T1000 (cell line): ENCODE measurements at regions not wholly inside any gene's neighbourhood (a gene's known extent, or its start where the extent isn't known, plus 50 kb on each side); places are given as distances from the start of the nearest gene placed in this dataset.

Source experiments
- DNase-seq: peaks from one replicate; lab custom pipeline; 2025; ENCODE audit warnings: mixed read lengths; lab: John Stamatoyannopoulos, UW

DNA sequence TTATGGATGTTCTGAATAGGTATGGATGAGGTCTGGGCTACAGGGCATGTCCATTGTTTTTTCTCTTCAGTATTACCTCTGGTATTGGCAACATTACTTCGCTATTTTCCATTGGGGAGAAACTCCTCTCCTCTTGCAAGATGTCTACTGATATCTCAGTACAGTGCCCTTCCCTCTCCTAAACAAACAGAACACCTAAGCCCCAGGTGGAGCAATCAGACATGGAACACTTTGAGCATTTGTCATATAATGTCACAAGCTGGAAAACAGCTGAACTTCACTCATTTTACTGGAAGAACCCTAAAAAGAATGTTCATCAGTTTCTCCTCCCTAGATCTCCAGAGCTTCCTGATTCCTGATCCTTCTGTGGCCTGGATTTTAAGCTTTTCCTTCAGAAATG lies 339.8 kb downstream of the FRK start:
- DNase-seq = no peak

DNA sequence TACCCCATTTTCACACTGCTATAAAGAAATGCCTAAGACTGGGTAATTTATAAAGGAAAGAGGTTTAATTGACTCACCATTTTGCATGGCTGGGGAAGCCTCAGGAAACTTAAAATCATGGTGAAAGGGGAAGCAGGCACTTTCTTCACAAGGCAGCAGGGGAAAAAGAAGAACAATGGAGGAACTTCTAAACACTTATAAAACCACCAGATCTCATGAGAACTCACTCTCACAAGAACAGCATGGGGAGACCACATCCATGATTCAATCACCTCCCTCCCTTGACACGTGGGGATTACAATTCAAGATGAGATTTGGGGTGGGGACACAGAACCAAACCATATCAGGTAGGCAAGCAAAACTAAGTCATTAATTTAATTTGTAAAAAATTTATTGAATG lies 343.2 kb downstream of the FRK start:
- DNase-seq = no peak

DNA sequence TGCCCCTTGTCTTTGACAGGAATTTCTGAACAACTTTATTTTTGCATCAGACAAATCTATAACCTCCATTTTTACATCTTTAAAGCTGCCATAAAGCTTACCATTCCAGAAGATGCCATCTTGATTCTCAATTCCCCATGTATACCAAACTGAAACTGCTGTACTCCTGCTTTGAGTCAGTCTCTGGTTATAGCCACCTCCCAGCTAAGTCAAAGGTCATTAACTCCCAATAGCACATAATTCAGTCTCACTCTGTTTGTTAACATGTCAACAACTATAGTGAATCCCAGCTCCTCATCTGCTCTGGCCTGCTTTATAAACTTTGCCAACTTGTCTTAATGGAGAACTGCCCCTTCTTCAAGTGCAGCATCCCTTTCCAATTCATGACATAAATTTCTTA lies 343.6 kb downstream of the FRK start:
- no peak for DNase-seq

DNA sequence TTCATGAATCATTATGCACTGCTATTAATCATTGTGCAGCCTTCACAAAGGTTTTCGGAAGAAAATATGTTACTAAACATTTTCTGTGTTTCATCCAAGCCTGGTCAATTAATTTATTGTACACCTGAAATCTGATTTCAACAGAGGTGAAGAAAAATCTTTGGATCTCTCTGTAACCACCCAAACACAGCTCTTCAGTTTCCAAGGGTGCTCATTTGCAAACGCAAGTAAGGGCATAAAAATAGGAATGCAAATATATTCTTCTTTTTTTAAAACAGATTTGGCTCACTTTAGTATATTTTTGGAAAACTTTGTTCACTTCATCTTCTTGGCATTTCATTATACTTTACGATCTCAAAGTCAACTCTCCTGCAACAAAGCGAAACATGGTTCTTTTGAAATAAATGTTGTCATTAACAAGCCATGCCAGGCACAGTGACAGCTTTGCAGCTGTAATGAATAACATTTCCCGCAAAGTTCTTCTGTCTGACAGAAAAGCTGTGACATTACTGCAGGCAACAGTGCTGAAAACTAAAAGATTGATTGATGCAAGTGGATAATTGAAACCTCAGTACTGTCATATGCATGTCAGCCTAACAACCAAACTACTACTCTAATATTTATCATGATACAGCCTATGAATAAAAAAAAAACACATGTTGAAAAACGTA lies 348.3 kb downstream of the FRK start:
- no peak for DNase-seq

DNA sequence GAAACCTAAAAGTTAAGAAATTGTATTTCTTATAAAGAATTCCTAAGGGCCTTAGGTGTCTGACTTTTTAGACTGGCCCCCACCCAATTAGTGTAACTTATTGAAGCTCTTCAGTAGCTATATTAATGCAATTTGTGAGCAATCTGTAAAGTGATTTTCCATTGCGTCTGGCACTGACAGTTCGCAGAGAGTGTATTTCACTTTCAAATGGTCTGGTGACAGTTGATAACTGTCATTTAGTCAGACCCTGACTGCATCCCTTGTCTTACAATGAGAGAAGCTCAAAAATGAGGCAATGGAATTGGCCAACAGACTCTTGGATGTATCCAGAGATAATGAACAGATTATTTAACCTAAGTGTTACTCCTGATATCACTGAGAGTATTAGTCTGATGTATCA lies 351.8 kb downstream of the FRK start:
- DNase-seq = no peak

DNA sequence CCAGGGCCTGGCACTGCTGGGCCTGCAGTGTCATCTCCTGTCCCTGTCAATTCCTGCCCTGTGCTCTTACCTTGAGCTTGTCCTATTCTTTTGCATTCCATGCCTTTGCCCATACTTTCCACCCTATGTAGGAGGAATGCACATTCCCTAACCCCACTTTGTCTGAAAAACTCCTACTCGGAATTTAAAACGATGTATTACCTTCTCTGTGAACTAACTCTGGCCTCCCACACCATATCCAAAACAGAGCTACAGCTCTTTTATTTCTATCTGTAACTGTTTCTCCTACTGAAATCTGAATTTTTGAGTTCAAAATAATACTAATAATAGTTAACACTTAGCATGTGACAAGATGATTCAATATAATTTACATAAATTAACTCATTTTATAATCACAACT lies 353.7 kb downstream of the FRK start:
- DNase-seq = no peak

DNA sequence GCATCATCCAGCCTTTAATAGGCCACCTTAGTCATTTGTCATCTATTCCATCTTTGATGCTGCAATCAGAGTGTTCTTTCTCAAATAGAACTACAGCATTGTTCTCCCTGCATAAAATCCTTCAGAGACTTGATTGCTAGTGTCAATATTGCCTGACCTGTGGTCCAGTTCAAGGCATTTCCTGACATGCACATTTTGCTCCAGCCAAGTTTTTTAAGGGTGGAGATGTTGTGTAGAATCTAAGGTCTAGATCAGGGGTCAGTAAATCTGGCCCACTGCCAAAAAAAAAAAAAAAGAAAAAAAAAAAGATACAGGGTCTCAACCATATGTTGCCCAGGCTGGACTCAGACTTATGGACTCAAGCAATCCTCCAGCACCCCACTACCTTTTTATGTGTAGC lies 354.4 kb downstream of the FRK start:
- no peak for DNase-seq

DNA sequence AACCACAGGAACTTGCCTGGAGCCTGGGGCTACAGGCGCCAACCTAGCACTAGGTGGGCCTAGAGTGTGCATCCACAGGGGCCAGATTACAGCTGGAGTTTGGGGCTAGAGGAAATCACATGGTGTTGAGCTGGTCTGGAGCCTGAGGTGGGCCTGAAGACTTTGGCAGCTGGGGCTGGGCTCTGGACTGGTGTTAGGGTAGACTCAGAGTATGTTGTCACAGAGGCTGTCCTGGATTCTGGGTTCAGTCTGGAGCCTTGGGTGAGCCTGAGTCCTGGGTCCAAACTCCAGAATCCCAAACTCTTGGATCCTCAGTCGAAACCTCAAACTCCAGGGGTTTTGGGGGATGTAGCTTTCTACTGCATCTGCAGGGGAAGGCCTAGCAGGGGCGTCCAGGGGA lies 356.7 kb downstream of the FRK start:
- DNase-seq = no peak

DNA sequence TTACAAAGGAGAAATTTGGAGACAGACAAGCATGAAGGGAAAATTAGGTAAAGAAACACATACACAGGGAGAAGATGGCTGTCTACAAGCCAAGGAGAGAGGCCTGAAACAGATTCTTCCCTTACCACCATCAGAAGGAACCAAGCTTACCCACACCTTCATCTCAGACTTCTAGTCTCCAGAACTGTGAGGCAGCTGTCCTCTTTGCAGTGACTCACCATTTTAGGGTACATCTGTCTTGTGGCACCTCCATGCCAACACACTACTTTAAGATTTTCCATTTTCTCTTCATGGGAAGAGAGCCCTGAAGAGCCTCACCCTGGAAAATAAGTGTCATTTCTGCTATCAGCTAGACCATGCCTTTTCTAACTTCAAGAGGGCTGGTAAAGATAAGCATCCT lies 369.3 kb downstream of the FRK start:
- DNase-seq = no peak

DNA sequence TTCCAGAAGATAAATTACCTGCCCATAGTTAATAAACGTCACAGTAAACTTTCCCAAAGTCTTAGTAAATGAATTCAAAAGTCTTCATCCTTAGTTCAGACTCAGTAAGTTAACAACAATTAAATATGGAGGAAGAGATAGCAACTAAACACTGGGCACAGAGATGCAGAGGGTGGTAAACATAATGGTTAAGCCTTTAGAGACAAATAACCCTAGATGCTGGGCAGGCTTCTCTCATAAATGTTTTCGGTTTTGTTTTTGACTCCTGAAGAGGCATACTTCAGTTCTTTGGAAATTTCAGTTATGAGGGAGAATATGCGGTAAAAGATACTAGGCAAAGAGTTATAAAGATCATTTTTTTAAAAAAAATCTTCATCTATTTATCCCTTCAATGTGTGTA lies 369.8 kb downstream of the FRK start:
- no peak for DNase-seq

DNA sequence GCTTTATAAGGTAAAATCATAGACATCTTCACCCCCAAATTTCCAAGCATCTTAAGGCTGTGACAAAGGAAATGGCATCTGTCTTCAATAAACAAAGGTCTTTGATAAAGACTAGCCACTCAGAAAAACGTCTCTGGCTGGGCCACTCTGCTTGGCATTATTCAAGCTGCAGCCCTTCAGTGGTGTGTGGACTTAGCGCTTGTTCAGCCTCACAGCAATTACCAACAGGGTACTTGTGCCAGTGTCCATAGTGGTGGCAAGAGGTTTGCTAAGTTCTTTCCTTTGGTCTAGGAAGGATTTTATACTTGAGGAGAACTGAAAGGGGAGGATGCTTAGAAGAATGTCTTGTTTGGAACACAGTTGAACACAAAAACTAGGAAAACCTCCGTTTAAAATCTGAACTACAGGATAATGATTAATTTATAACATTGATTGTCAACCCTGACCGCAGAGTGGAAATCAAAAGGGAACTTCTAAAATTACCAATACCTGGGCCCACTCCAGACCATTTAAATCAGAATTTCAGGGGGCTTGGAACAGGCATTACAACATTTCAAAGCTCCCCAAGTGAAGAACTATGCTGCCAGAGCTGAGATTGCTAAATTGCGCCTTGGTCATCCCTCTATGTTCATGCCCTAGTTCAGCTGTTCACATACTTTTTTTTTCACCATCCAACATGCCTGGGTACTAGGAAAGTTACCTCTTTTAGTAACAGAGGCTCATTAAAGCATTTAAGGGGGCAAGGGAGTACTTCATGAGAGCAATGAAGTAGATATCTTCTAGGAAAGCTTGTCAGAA lies 378.5 kb downstream of the FRK start:
- no peak for DNase-seq

DNA sequence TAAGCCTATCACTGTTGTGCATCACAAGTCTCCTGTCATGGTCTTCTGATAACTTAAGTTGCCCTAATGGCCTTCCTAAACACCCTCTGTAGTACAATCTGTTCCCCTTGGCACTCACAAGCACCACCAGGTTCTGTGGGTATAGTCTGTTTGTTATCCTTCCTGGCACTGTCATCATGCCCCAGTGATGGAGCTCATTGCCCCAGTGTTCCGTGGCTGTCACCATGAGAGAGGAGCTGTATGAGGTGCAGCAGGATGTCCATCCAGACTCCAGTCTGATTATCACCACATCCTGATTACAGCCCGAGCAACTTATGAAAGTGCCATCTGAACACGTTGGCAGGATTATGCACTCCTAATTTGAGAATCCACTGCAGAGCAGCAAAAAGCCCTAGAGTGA lies 380.1 kb downstream of the FRK start:
- no peak for DNase-seq

DNA sequence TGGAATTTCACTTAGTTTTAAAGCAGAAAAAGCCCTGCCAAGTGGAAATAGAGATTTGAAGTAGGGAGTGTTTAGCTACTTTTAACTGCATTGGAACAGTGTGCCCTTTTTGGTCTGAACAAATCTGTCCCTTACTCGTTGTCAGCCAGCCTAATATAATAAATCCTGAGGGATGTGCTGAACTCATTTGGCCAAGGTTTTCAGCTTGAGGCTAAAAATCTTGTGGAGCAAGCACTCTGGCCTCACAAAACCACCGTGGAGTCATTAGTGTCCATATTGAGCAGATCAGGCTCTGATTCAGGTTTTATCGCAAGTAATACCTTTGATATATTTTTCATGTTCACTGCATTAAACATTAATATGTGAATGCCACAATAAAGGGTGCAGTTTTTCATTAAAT lies 383.5 kb downstream of the FRK start:
- DNase-seq = no peak

DNA sequence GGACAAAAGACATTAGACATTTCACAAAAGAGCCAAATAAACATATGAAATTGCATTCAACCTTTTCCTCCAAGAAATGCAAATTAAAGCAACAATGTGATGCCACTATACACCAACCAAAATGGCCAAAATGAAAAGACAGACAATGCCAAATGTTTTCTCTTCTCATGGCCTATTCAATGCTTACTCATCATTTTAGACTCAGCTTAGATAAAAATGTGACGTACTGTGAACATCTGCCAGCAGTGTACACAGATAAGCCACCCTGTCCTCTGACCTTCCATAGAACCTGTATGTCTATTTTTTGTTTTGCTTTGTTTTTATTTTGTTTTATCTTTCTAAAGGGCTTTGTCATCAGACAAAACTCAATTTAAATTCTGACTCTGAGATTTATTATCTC lies 385.2 kb downstream of the FRK start:
- DNase-seq = no peak

DNA sequence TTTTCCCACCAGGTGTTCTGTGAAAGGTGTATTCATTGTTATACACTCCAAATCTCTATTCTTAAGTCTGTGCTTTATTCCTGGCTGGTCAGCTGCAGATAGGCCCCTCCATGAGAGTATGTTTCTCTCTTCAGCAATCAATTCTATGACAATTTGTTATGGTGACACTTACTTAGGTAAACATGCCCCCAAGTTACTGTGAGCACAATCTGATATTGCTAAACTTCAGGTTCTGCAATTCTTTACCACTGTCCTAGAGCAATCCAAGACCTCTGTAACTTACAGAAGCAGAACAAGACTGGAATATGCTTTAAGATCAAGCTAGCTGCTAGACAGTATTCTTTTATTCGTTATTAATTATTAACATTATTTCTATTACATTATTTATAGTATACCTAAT lies 391.9 kb downstream of the FRK start:
- no peak for DNase-seq

DNA sequence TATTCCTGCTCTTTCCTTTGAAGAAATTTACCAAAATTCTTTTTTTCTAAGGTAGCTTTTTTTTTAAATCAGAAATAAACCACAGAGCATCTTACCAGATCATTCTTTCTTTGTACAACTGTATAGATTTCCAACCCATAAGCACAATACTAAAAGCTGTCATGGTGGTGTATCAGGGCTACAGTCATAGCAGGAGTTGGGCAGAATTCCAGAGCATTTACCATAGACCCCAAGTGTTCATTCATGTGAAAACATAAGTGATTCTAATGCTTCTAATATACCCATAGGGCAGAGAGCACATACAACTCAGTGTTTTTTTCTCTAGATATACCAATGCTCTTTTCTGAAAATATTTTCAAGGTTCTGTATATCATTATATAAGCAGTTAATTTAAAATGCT lies 392.5 kb downstream of the FRK start:
- DNase-seq = no peak

DNA sequence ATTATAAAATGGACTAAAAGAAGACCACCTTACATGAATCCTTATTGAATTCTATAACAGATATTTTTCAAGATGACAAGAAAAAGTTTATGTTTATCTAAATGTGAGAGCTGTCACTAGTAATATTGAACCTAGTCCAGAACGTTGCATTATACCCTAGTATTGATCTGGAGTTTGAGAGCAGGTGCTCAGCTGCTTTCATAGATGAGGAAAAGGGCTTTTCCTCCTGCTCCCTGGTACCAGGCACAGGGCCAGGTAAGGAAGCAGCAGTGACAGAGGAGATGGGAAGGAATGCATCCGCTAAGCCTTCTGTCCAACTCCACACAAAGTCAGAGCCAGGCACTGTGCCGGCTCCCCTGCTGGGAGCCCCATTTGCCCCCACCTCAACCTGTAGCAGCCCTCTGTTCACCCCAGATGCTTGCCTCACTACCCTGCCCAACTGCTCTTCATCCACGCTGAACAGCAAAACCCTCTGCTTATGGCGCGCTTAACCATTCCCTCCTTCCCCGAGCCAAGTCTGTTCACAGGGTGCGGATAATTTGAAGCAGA lies 393.1 kb downstream of the FRK start:
- no peak for DNase-seq

DNA sequence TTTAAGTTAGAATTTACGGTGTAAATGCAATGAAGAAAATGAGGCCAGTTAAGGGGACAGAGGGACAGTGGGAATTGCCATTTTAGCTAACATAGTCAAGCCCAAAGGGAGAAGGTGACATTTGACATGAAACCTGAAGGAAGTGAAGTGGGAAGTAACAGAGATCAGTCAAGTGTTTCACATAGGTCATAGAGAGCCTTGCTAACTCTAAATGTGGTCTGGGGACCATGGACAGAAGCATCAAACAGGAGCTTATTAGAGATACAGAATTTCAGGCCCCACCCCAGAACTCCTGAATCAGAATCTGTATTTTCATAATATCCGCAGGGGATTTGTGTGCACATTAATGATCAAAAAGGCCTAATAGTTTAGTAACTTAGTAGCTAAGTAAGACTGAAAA lies 393.7 kb downstream of the FRK start:
- no peak for DNase-seq

DNA sequence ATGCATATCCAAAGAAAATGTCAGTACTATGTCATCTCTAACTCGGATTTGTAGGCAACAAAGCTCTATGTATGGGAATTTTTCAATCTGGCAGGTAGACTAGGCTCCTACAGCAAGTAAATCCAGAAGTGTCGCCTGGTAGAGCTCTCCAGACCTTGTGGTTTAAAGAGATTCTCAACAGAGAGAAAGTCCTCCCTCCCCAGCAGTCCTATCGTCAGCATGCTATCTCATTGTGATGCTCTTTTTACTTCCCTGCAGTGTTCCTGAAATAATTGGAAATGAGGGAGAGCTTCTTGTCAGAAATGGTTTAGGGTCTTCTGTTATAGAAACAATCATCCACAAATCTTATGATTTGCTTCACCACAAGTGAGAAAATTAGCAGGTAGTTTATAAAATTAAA lies 395.4 kb downstream of the FRK start:
- no peak for DNase-seq

DNA sequence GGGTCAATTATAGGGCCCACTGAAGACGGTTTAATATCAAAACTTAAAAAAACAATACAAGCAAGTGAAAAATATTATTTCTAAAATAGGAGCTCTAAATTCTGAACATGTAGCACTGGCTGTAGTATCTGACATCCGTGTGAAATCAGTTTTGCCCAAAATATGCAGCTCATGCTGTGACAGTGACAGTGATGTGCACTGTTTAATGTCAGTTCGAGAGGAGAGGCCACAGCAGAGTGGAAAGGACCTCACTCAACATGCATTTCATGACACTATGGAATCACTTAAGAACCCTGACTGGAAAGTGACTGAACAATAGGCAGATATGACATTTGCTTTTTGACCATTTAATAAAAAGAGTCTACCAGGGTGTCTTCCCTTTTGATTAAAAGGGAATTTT lies 397.0 kb downstream of the FRK start:
- DNase-seq = no peak

DNA sequence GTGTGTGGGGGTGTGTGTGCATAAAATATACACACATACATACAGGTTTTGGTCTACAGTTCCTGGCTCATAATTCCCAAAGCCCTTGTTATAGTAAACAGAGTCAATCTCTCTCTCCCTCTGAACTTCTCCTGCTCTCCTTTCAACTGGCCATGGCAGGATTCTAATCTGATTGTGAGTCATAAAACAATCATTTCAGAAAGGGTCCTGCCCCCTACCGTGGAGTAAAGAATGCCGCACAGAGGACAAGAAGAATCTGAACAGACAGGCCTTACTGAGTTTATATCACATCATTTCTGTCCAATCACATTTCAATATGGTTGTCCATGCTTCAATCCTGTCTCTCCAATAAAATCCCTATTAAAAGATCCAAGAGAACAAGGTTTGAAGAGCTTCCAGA lies 416.9 kb downstream of the FRK start:
- no peak for DNase-seq

DNA sequence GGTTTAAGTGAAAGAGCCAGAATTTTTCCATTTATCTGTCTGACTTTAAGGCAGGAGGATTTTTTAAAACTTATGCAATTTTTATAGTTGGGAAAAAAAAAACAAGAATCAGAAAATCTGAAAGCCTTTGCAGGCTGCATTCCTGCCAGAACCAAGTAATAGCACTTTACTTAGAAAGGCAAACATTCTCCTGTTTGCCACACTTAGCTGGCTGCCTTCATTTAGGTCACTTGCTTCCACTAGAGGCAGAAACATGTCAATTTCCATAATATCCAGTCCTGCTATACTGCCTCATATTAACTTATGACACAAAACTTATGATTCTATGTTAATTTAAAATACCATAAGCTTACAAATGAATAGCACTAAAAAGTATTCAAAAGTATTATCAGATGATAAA lies 425.8 kb downstream of the FRK start:
- no peak for DNase-seq

DNA sequence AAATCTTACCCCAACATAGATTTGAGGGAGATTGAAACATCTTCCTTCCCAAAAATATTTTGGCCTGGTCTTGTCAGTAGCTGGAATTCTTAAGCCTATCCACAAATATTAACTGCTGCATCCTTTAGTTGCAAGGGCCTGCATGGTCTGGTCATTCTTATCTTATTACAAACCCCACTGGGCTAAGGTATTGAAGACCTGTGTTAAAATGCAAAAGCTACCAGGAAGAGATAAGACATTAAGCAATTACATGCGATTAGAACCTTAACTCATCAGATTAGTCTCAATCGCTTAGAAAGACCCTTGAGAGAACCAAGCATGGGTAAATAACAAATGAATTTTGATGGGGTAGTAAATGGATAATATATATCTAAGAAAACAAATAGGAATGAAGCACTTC lies 426.6 kb downstream of the FRK start:
- no peak for DNase-seq

DNA sequence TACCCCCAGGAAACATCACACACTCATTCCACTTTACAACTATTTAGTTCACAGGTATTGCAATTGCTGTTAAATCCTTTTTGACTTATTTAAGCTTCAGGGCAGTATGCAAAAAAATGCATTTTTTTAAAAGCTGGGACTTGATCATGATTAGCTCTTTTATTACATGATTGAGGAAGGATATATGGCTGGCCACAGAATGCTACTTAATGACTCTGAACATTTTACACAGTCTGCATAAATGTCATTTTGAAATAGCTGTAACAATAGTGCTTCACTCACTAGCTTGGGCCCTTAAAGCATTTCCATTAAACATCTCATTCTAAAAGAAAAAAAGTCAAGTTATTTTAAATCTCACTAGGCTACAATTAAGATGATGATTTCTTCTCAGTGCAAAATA lies 429.7 kb downstream of the FRK start:
- no peak for DNase-seq
